Psoas muscle (tissue), 7 donors: ENCODE measurements at regions not wholly inside any gene's neighbourhood (a gene's known extent, or its start where the extent isn't known, plus 50 kb on each side); places are given as distances from the start of the nearest gene placed in this dataset.
"Not testable (repeated sequence)": the region's sequence is repeated elsewhere in the genome, so short reads cannot be mapped to it uniquely, and the experiment has no call there.

ENCODE experiments used
- ATAC-seq, 4 donors: fragments of 200-7000 bp; cut with Tn5 transposase; one replicate each; pipeline ENCODE4 v1.9.1; 2020; ENCODE audit warnings: moderate library complexity in 3 of 4, mild to moderate bottlenecking in 2 of 4
- DNase-seq, 2 donors: peaks; one replicate each; pipeline ENCODE4 v3.0.0-alpha.2; 2020
- H3K27ac ChIP-seq: fragments of 200-600 bp; one replicate; pipeline ENCODE4 v1.8.0; 2022
- H3K27me3 ChIP-seq, 3 donors: fragments of 200-600 bp in 1 of 3; one replicate each; pipeline versions ENCODE4 v1.6.1 to v1.8.0; 2013 to 2022; ENCODE audit warnings: low read length in 2 of 3, mild to moderate bottlenecking in 2 of 3, moderate library complexity in 1 of 3; ENCODE audit not compliant: insufficient read depth in 3 of 3
- H3K36me3 ChIP-seq, 2 donors: fragments of 200-600 bp in 1 of 2; one replicate each; pipeline versions ENCODE4 v1.6.1 to v1.8.0; 2013 to 2022; ENCODE audit warnings: low read depth in 1 of 2, mild to moderate bottlenecking in 1 of 2, moderate library complexity in 1 of 2; ENCODE audit not compliant: insufficient read depth in 1 of 2
- H3K4me1 ChIP-seq: fragments of 200-600 bp; one replicate; pipeline ENCODE4 v1.8.0; 2022
- H3K4me3 ChIP-seq: fragments of 200-600 bp; one replicate; pipeline ENCODE4 v1.8.0; 2022; ENCODE audit warnings: mild to moderate bottlenecking
- H3K9me3 ChIP-seq: fragments of 200-600 bp; one replicate; pipeline ENCODE4 v1.8.0; 2022
- CTCF ChIP-seq: fragments of 200-600 bp; IDR thresholded peaks from one replicate; pipeline ENCODE4 v1.8.0; 2022; ENCODE audit warnings: antibody characterized with exemption
- WGBS, 3 donors: extraction: QIAGEN DNeasy Blood & Tissue Kit; methylation state at CpG; one replicate each; pipeline versions ENCODE4 v1.1.6 to v1.1.7; 2013; 5-methylcytosine and 5-hydroxymethylcytosine counted together
- intact Hi-C, 2 donors: fragments of 100-400 bp; cut with DNase I; formaldehyde crosslinking; loops; one replicate each; pipeline versions ENCODE4 v1.11.0 to v1.14.2; 2022
- donor health status: healthy with polysubstance abuse.
- donor health status: DM: no; HTN: no; CAD: no; lungs with moderate emphysema.
- donor health status: Bipolar disorder and iron deficiency.
- donor health status: healthy.
- donor health status: DM: yes; HTN: yes; CAD: no.
- donor health status: DM: no; HTN: no; CAD: no.
- donor health status: DM: yes; HTN: yes; CAD: no.

- DNase-seq (no peak), ATAC-seq (no peak)
- no peaks in the 10 kb centered on the region for H3K9me3 ChIP-seq
- H3K36me3 ChIP-seq, result no peaks in the 10 kb centered on the region
- no peak overlapping the region for H3K27ac ChIP-seq
- WGBS, 3 donors, result 16 to 31% (median 22%) methylated on average over 1 of the region's 1 CpG
- no peak for TF ChIP-seq CTCF
- no peaks in the 10 kb centered on the region for H3K27me3 ChIP-seq
- H3K4me3 ChIP-seq, result no peak overlapping the region
- no peaks in the 10 kb centered on the region for H3K4me1 ChIP-seq
- intact Hi-C loops, result no loop called here
Observed at GRCh38 chr12:126982707-126983106, 1284.3 kb upstream of the TMEM132C start.

GRCh38 chr12:126983735-126984134 lies 1283.2 kb upstream of the TMEM132C start:
- H3K27ac ChIP-seq, H3K4me1 ChIP-seq, H3K36me3 ChIP-seq, H3K9me3 ChIP-seq, DNase-seq, ATAC-seq, H3K27me3 ChIP-seq, H3K4me3 ChIP-seq, intact Hi-C loops: not testable (repeated sequence)
- WGBS, 3 donors, result 70 to 78% (median 76%) methylated on average over 2 of the region's 2 CpGs

DNA sequence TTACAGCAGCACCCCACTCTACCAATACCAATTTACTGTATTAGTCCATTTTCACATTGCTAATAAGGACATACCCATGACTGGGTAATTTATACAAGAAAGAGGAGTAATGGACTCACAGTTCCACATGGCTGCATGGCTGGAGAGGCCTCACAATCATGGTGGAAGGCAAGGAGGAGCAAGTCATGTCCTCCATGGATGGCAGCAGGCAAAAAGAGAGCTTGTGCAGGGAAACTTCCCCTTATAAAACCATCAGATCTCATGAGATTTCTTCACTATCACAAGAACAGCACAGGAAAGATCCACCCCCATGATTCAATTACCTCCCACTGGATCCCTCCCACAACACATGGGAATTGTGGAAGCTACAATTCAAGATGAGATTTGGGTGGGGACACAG lies 1281.3 kb upstream of the TMEM132C start:
- DNase-seq, ATAC-seq, H3K36me3 ChIP-seq, H3K9me3 ChIP-seq, H3K27ac ChIP-seq, H3K27me3 ChIP-seq, H3K4me3 ChIP-seq, intact Hi-C loops, H3K4me1 ChIP-seq: not testable (repeated sequence)

- DNase-seq, result no peak
- intact Hi-C loops, result no loop called here
- no peak overlapping the region for H3K27ac ChIP-seq
- no peak overlapping the region for H3K4me3 ChIP-seq
- H3K36me3 ChIP-seq, result no peaks in the 10 kb centered on the region
- H3K4me1 ChIP-seq, result no peaks in the 10 kb centered on the region
- no peaks in the 10 kb centered on the region for H3K27me3 ChIP-seq
- no peak for ATAC-seq
- WGBS, 3 donors, result 58 to 67% (median 64%) methylated on average over 2 of the region's 2 CpGs
- no peak for TF ChIP-seq CTCF
- no peaks in the 10 kb centered on the region for H3K9me3 ChIP-seq
Observed at GRCh38 chr12:126989532-126989931, 1277.4 kb upstream of the TMEM132C start.

DNA sequence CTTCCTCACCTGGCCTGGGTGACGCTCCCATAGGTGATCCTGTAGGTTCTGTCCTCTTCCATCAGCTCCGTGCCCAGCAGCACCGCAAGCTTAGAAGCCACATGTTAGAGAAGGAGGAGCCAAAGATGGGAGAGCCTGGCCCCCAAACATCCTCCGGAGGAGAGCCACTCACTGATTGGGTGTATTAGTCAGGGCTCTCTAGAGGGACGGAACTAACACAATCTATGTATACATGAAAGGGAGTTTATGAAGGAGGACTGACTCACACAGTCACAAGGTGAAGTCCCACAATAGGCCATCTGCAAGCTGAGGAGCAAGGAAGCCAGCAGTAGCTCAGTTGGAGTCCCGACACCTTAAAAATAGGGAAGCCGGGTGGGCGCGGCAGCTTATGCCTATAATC lies 1273.1 kb upstream of the TMEM132C start:
- H3K27me3 ChIP-seq, result no peaks in the 10 kb centered on the region
- DNase-seq, result no peak
- 90 to 93% (median 93%) methylated on average over 9 of the region's 9 CpGs for WGBS, 3 donors
- no peak for TF ChIP-seq CTCF
- intact Hi-C loops, result no loop called here
- no peak for ATAC-seq
- H3K27ac ChIP-seq, result no peak overlapping the region
- H3K4me3 ChIP-seq, result no peak overlapping the region
- no peaks in the 10 kb centered on the region for H3K36me3 ChIP-seq
- H3K9me3 ChIP-seq, result no peaks in the 10 kb centered on the region
- no peaks in the 10 kb centered on the region for H3K4me1 ChIP-seq

DNA sequence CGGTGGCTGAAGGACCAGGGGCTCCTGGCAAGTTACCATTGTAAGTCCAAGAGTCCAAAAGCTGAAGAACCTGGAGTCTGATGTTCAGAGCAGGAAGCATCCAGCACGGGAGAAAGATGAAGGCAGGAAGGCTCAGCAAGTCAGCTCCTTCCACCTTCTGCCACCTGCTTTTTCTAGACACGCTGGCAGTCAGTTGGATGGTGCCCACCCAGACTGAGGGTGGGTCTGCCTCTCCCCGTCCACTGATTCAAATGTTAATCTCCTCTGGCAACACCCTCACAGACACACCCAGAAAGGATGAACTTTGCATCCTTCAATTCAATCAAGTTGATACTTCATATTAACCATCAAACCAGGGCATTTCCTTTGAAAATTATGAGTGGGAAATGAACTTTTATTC lies 1272.4 kb upstream of the TMEM132C start:
- ATAC-seq, result no peak
- Histone ChIP-seq H3K27me3 (no peaks in the 10 kb centered on the region), H3K9me3 (no peaks in the 10 kb centered on the region), H3K27ac (no peak overlapping the region), H3K4me1 (no peaks in the 10 kb centered on the region), H3K36me3 (no peaks in the 10 kb centered on the region), H3K4me3 (no peak overlapping the region)
- WGBS, 3 donors, result 57 to 67% (median 59%) methylated on average over 4 of the region's 4 CpGs
- no peak for DNase-seq
- TF ChIP-seq CTCF, result no peak
- intact Hi-C loops, result no loop called here
